ENCODE measurements at regions not wholly inside any gene's neighbourhood (a gene's known extent, or its start where the extent isn't known, plus 50 kb on each side); places are given as distances from the start of the nearest gene placed in this dataset.
A peak's percentile ranks its signal among the peaks of the same experiment; 100 is the strongest.
"Not testable (repeated sequence)": the region's sequence is repeated elsewhere in the genome, so short reads cannot be mapped to it uniquely, and the experiment has no call there.

- DNase-seq, result peak; percentile 36
These were observed 257.6 kb upstream of the SDK2 start for GRCh38 chr17:73901661-73902415.

- DNase-seq, result no peak
These were observed 258.4 kb upstream of the SDK2 start for GRCh38 chr17:73902416-73903181.

- no peak for DNase-seq
These were observed 262.9 kb upstream of the SDK2 start for GRCh38 chr17:73906896-73907870.

GRCh38 chr17:73909186-73909585 is 264.9 kb upstream of the SDK2 start:
- no peak for DNase-seq

GRCh38 chr17:73910206-73910605 is 266.0 kb upstream of the SDK2 start:
- DNase-seq, result no peak

GRCh38 chr17:73910821-73911515 is 266.7 kb upstream of the SDK2 start:
- DNase-seq, result no peak

GRCh38 chr17:73911726-73912372 is 267.6 kb upstream of the SDK2 start:
- DNase-seq, result no peak

- DNase-seq, result no peak
These were observed 268.1 kb upstream of the SDK2 start for GRCh38 chr17:73912373-73912746.

GRCh38 chr17:73914536-73915274 is 270.5 kb upstream of the SDK2 start:
- no peak for DNase-seq

GRCh38 chr17:73919033-73919432 is 274.8 kb upstream of the SDK2 start:
- not testable (repeated sequence) for DNase-seq

GRCh38 chr17:73921306-73921705 is 277.1 kb upstream of the SDK2 start:
- DNase-seq, result no peak

GRCh38 chr17:73924114-73924908 is 279.2 kb upstream of the RPL38 start:
- DNase-seq, result no peak

GRCh38 chr17:73924909-73925186 is 278.6 kb upstream of the RPL38 start:
- no peak for DNase-seq

- DNase-seq, result no peak
These were observed 273.5 kb upstream of the RPL38 start for GRCh38 chr17:73929860-73930430.

- DNase-seq, result no peak
These were observed 271.2 kb upstream of the RPL38 start for GRCh38 chr17:73932216-73932749.

- DNase-seq, result no peak
These were observed 270.2 kb upstream of the RPL38 start for GRCh38 chr17:73933164-73933766.

GRCh38 chr17:73933871-73934270 is 269.6 kb upstream of the RPL38 start:
- DNase-seq, result no peak

GRCh38 chr17:73934696-73935095 is 268.8 kb upstream of the RPL38 start:
- DNase-seq, result no peak

GRCh38 chr17:73936908-73937627 is 266.4 kb upstream of the RPL38 start:
- no peak for DNase-seq

Measured in activated CD4-positive, alpha-beta T cell treated with anti-CD3 and anti-CD28 coated beads for 48 hours (primary cell).